GM12875 (cell line): ENCODE measurements at regions not wholly inside any gene's neighbourhood (a gene's known extent, or its start where the extent isn't known, plus 50 kb on each side); places are given as distances from the start of the nearest gene placed in this dataset.

Source experiments
- H3K4me3 ChIP-seq: one replicate; pipeline ENCODE4 v1.5.1; 2011; ENCODE audit warnings: low read depth, low read length, control low read depth
- CTCF ChIP-seq: IDR thresholded peaks from 2 replicates; pipeline ENCODE4 v1.5.1; 2011; ENCODE audit warnings: low read depth, mild to moderate bottlenecking, control low read depth, inconsistent platforms, low read length, moderate library complexity, borderline replicate concordance; ENCODE audit not compliant: insufficient read depth

- no peak for TF ChIP-seq CTCF
Observed at GRCh38 chr11:134519390-134519750, 107.3 kb upstream of the B3GAT1 start.

GRCh38 chr11:134518616-134519389 is 106.8 kb upstream of the B3GAT1 start:
- TF ChIP-seq CTCF = no peak

More at GRCh38 chr11:134519390-134519750, 107.3 kb upstream of the B3GAT1 start:
- no peak overlapping the region for H3K4me3 ChIP-seq

GRCh38 chr11:134517621-134518293 is 105.7 kb upstream of the B3GAT1 start:
- no peak for TF ChIP-seq CTCF
- H3K4me3 ChIP-seq = no peak overlapping the region

More at GRCh38 chr11:134518616-134519389, 106.8 kb upstream of the B3GAT1 start:
- H3K4me3 ChIP-seq = no peak overlapping the region

GRCh38 chr11:134517115-134517514 is 105.1 kb upstream of the B3GAT1 start:
- no peak overlapping the region for H3K4me3 ChIP-seq
- no peak for TF ChIP-seq CTCF

GRCh38 chr11:134516529-134516928 is 104.5 kb upstream of the B3GAT1 start:
- H3K4me3 ChIP-seq = no peak overlapping the region
- TF ChIP-seq CTCF = no peak

- H3K4me3 ChIP-seq = no peak overlapping the region
- TF ChIP-seq CTCF = no peak
Observed at GRCh38 chr11:134515081-134515960, 103.3 kb upstream of the B3GAT1 start.
